SH-SY5Y (cell line): ENCODE measurements at regions not wholly inside any gene's neighbourhood (a gene's known extent, or its start where the extent isn't known, plus 50 kb on each side); places are given as distances from the start of the nearest gene placed in this dataset.

ENCODE experiments used
- GATA2 ChIP-seq: IDR thresholded peaks from 2 replicates; pipeline ENCODE4 v1.6.1; 2011; ENCODE audit warnings: mild to moderate bottlenecking, low read depth, low read length
- GATA3 ChIP-seq: IDR thresholded peaks from 2 replicates; pipeline ENCODE4 v1.6.1; 2011; ENCODE audit warnings: low read depth, mild to moderate bottlenecking, low read length, moderate library complexity

DNA sequence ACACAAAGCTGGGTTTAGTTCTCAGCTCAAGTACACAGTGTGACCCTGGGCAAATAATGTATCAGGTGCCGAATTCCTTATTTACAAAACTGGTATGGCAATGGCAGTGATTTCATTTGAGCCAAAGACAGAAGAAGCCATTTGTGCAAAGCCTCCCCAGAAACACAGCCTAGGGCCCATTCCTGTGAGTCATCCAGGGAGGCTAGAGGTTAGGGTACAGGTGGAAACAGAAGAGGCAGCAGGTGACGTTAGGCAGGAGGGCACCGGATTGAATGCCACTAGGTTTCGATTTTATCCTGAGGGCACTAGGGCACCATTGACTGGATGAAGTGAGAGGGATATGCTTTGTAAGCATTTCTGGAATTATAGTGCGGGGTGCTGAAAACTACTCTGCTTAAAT lies 766.9 kb upstream of the NR2F2 start:
- TF ChIP-seq GATA2, result no peak
- TF ChIP-seq GATA3, result no peak
